Mesodermal cell (in vitro differentiated cells): ENCODE measurements at regions not wholly inside any gene's neighbourhood (a gene's known extent, or its start where the extent isn't known, plus 50 kb on each side); places are given as distances from the start of the nearest gene placed in this dataset.

Experiments used
- H3K27ac ChIP-seq: 2 replicates; pipeline ENCODE4 v1.7.0; 2013; ENCODE audit warnings: mild to moderate bottlenecking, low read depth, low read length, moderate library complexity; ENCODE audit not compliant: severe bottlenecking
- H3K36me3 ChIP-seq: 2 replicates; pipeline ENCODE4 v1.7.1; 2013; ENCODE audit warnings: mild to moderate bottlenecking, low read length, moderate library complexity; ENCODE audit not compliant: control insufficient read depth, insufficient read depth
- H3K4me1 ChIP-seq: one replicate; pipeline ENCODE4 v1.7.1; 2013; ENCODE audit warnings: mild to moderate bottlenecking, low read length; ENCODE audit not compliant: insufficient read depth, control insufficient read depth, poor library complexity, severe bottlenecking
- H3K4me3 ChIP-seq: 2 replicates; pipeline ENCODE4 v1.7.0; 2013; ENCODE audit warnings: low read length, control low read depth, mild to moderate bottlenecking; ENCODE audit not compliant: insufficient read depth, poor library complexity, severe bottlenecking; ENCODE audit errors: extremely low read depth
- H3K9me3 ChIP-seq: 2 replicates; pipeline ENCODE4 v1.7.1; 2013; ENCODE audit warnings: mild to moderate bottlenecking, low read length, moderate library complexity; ENCODE audit not compliant: control insufficient read depth
- WGBS, 2 experiments: methylation state at CpG; one replicate each; pipeline ENCODE4 v1.1.5; 2013; ENCODE audit warnings: missing lambda C conversion rate in 2 of 2; ENCODE audit not compliant: insufficient coverage in 2 of 2; 5-methylcytosine and 5-hydroxymethylcytosine counted together

GRCh38 chr3:135803028-135803692 is 162.4 kb upstream of the PPP2R3A start:
- H3K9me3 ChIP-seq: no peaks in the 10 kb centered on the region
- H3K36me3 ChIP-seq: no peaks in the 10 kb centered on the region
- H3K4me1 ChIP-seq: peaks cover 8% of the 10 kb centered on the region
- 57 to 82% methylated on average over 5 to 7 of the region's 10 CpGs for WGBS, 2 experiments
- H3K27ac ChIP-seq: no peak overlapping the region
- no peak overlapping the region for H3K4me3 ChIP-seq

GRCh38 chr3:135805752-135806151 is 159.8 kb upstream of the PPP2R3A start:
- no peak overlapping the region for H3K27ac ChIP-seq
- H3K9me3 ChIP-seq: no peaks in the 10 kb centered on the region
- no peaks in the 10 kb centered on the region for H3K36me3 ChIP-seq
- WGBS, 2 experiments: 91 to 100% methylated on average over 3 of the region's 3 CpGs
- peaks cover 8% of the 10 kb centered on the region for H3K4me1 ChIP-seq
- H3K4me3 ChIP-seq: no peak overlapping the region

GRCh38 chr3:135806317-135806716 is 159.2 kb upstream of the PPP2R3A start:
- Histone ChIP-seq H3K27ac (no peak overlapping the region), H3K4me3 (no peak overlapping the region), H3K36me3 (no peaks in the 10 kb centered on the region), H3K4me1 (peaks cover 8% of the 10 kb centered on the region), H3K9me3 (no peaks in the 10 kb centered on the region)
- WGBS, 2 experiments: 79% methylated on average over 3 of the region's 4 CpGs; no CpG with 5 or more reads in 1 of the 2 experiments

- H3K4me1 ChIP-seq: peaks cover 4% of the 10 kb centered on the region
- 0 to 30% methylated on average over 1 of the region's 1 CpG for WGBS, 2 experiments
- H3K36me3 ChIP-seq: no peaks in the 10 kb centered on the region
- H3K9me3 ChIP-seq: no peaks in the 10 kb centered on the region
- no peak overlapping the region for H3K27ac ChIP-seq
- H3K4me3 ChIP-seq: no peak overlapping the region
These were observed 157.6 kb upstream of the PPP2R3A start for GRCh38 chr3:135807879-135808278.

- Histone ChIP-seq H3K9me3 (no peaks in the 10 kb centered on the region), H3K36me3 (no peaks in the 10 kb centered on the region), H3K27ac (no peak overlapping the region), H3K4me1 (no peaks in the 10 kb centered on the region), H3K4me3 (no peak overlapping the region)
- 75 to 87% methylated on average over 2 to 4 of the region's 4 CpGs for WGBS, 2 experiments
These were observed 156.4 kb upstream of the PPP2R3A start for GRCh38 chr3:135809021-135809634.

GRCh38 chr3:135811651-135812050 is 153.9 kb upstream of the PPP2R3A start:
- no peaks in the 10 kb centered on the region for H3K4me1 ChIP-seq
- no peaks in the 10 kb centered on the region for H3K9me3 ChIP-seq
- H3K36me3 ChIP-seq: no peaks in the 10 kb centered on the region
- H3K4me3 ChIP-seq: no peak overlapping the region
- no peak overlapping the region for H3K27ac ChIP-seq
- WGBS, 2 experiments: 88 to 92% methylated on average over 6 to 7 of the region's 8 CpGs

GRCh38 chr3:135812057-135812456 is 153.5 kb upstream of the PPP2R3A start:
- no peak overlapping the region for H3K27ac ChIP-seq
- no peaks in the 10 kb centered on the region for H3K36me3 ChIP-seq
- WGBS, 2 experiments: 96% methylated on average over 4 of the region's 7 CpGs; no CpG with 5 or more reads in 1 of the 2 experiments
- no peaks in the 10 kb centered on the region for H3K4me1 ChIP-seq
- H3K4me3 ChIP-seq: no peak overlapping the region
- H3K9me3 ChIP-seq: no peaks in the 10 kb centered on the region

- Histone ChIP-seq H3K4me1 (no peaks in the 10 kb centered on the region), H3K4me3 (no peak overlapping the region), H3K27ac (no peak overlapping the region), H3K9me3 (no peaks in the 10 kb centered on the region), H3K36me3 (no peaks in the 10 kb centered on the region)
These were observed 131.1 kb upstream of the PPP2R3A start for GRCh38 chr3:135834465-135834864.

GRCh38 chr3:135837977-135838631 is 127.4 kb upstream of the PPP2R3A start:
- Histone ChIP-seq H3K36me3 (no peaks in the 10 kb centered on the region), H3K27ac (no peak overlapping the region), H3K9me3 (no peaks in the 10 kb centered on the region), H3K4me1 (no peaks in the 10 kb centered on the region), H3K4me3 (no peak overlapping the region)
- 82 to 92% methylated on average over 3 to 4 of the region's 5 CpGs for WGBS, 2 experiments

GRCh38 chr3:135840436-135840835 is 125.1 kb upstream of the PPP2R3A start:
- no peaks in the 10 kb centered on the region for H3K36me3 ChIP-seq
- no peak overlapping the region for H3K4me3 ChIP-seq
- no peak overlapping the region for H3K27ac ChIP-seq
- H3K9me3 ChIP-seq: no peaks in the 10 kb centered on the region
- H3K4me1 ChIP-seq: no peaks in the 10 kb centered on the region
- 100% methylated on average over 1 of the region's 1 CpG; no CpG with 5 or more reads in 1 of the 2 experiments for WGBS, 2 experiments

GRCh38 chr3:135844386-135844785 is 121.1 kb upstream of the PPP2R3A start:
- no peak overlapping the region for H3K27ac ChIP-seq
- H3K4me3 ChIP-seq: no peak overlapping the region
- H3K9me3 ChIP-seq: no peaks in the 10 kb centered on the region
- H3K4me1 ChIP-seq: no peaks in the 10 kb centered on the region
- no peaks in the 10 kb centered on the region for H3K36me3 ChIP-seq
